Body of pancreas (tissue), 4 donors: ENCODE measurements at regions not wholly inside any gene's neighbourhood (a gene's known extent, or its start where the extent isn't known, plus 50 kb on each side); places are given as distances from the start of the nearest gene placed in this dataset.

Experiments
- ATAC-seq: fragments of 150-250 bp; one replicate; pipeline ENCODE4 v1.9.1; 2016
- DNase-seq, 4 donors: peaks; one replicate each; pipeline ENCODE4 v3.0.0-alpha.2; 2019
- H3K27ac ChIP-seq, 4 donors: fragments of 200-600 bp; sonication (generic); 1 replicate in 3 of 4; 2 replicates in 1 of 4; pipeline versions ENCODE4 v1.5.1 to v1.6.1; 2016 to 2019; ENCODE audit warnings: mild to moderate bottlenecking in 1 of 4, mixed read lengths in 1 of 4, moderate library complexity in 1 of 4
- H3K27me3 ChIP-seq, 2 donors: fragments of 200-600 bp; sonication (generic); one replicate each; pipeline ENCODE4 v1.6.0; 2016; ENCODE audit warnings: mild to moderate bottlenecking in 1 of 2
- H3K36me3 ChIP-seq, 2 donors: fragments of 200-600 bp; sonication (generic); replicated peaks in 1 of 2; 2 replicates each; pipeline ENCODE4 v1.5.1; 2016; ENCODE audit warnings: low read depth in 2 of 2; ENCODE audit not compliant: insufficient read depth in 1 of 2
- H3K4me1 ChIP-seq: fragments of 200-600 bp; sonication (generic); one replicate; pipeline ENCODE4 v1.6.0; 2016
- H3K4me3 ChIP-seq, 2 donors: fragments of 200-600 bp; sonication (generic); 1 replicate in 1 of 2; 2 replicates in 1 of 2; pipeline ENCODE4 v1.5.1; 2016 to 2019
- H3K9me3 ChIP-seq, 3 donors: fragments of 200-600 bp; sonication (generic); 1 replicate in 2 of 3; 2 replicates in 1 of 3; pipeline ENCODE4 v1.5.1; 2016
- CTCF ChIP-seq, 7 experiments: fragments of 450-650 bp in 4 of 7; fragments of 200-600 bp in 3 of 7; sonication (generic) in 3 of 7; IDR thresholded peaks; one replicate each; pipeline ENCODE4 v1.5.1; 2016 to 2019; ENCODE audit warnings: antibody characterized with exemption in 7 of 7
- POLR2A ChIP-seq, 3 donors: fragments of 450-650 bp; IDR thresholded peaks; one replicate each; pipeline ENCODE4 v1.6.1; 2016; ENCODE audit warnings: antibody characterized with exemption in 3 of 3, mild to moderate bottlenecking in 2 of 3
- WGBS, 2 donors: methylation state at CpG; one replicate each; pipeline ENCODE4 v1.1.5; 2017; 5-methylcytosine and 5-hydroxymethylcytosine counted together
- intact Hi-C: fragments of 100-400 bp; cut with DNase I; formaldehyde crosslinking; loops from one replicate; pipeline ENCODE4 v1.15.1; 2023

GRCh38 chr1:115191691-115192090, 102.4 kb upstream of the TSPAN2 start:
- Histone ChIP-seq H3K4me3 (no peak overlapping the region), H3K27me3 (no peaks in the 10 kb centered on the region), H3K27ac (no peak overlapping the region), H3K9me3 (no peaks in the 10 kb centered on the region), H3K36me3 (no peaks in the 10 kb centered on the region), H3K4me1 (no peaks in the 10 kb centered on the region)
- 98 to 100% methylated on average over 3 of the region's 3 CpGs for WGBS, 2 donors
- DNase-seq (no peak), ATAC-seq (no peak)
- intact Hi-C loops, result no loop called here
- TF ChIP-seq CTCF (IDR thresholded peaks at IDR 0.05), result no peak
- TF ChIP-seq POLR2A (IDR thresholded peaks at IDR 0.05), result no peak

GRCh38 chr1:115190540-115191170, 101.4 kb upstream of the TSPAN2 start:
- ATAC-seq, result no peak
- no peak overlapping the region for H3K4me3 ChIP-seq
- intact Hi-C loops, result no loop called here
- no peaks in the 10 kb centered on the region for H3K9me3 ChIP-seq
- no peak overlapping the region for H3K27ac ChIP-seq
- no peaks in the 10 kb centered on the region for H3K27me3 ChIP-seq
- H3K36me3 ChIP-seq, result no peaks in the 10 kb centered on the region
- no peak for DNase-seq
- TF ChIP-seq POLR2A (IDR thresholded peaks at IDR 0.05) (no peak), CTCF (IDR thresholded peaks at IDR 0.05) (no peak)
- H3K4me1 ChIP-seq, result no peaks in the 10 kb centered on the region
- WGBS, 2 donors, result 83 to 86% methylated on average over 3 of the region's 3 CpGs

GRCh38 chr1:115189814-115190539, 100.7 kb upstream of the TSPAN2 start:
- Histone ChIP-seq H3K27me3 (no peaks in the 10 kb centered on the region), H3K4me1 (no peaks in the 10 kb centered on the region), H3K36me3 (no peaks in the 10 kb centered on the region), H3K9me3 (no peaks in the 10 kb centered on the region), H3K27ac (no peak overlapping the region), H3K4me3 (no peak overlapping the region)
- 85 to 89% methylated on average over 5 of the region's 5 CpGs for WGBS, 2 donors
- intact Hi-C loops, result no loop called here
- TF ChIP-seq CTCF (IDR thresholded peaks at IDR 0.05) (no peak), POLR2A (IDR thresholded peaks at IDR 0.05) (no peak)
- no peak for DNase-seq
- ATAC-seq, result no peak

GRCh38 chr1:115188680-115189395, 99.5 kb upstream of the TSPAN2 start:
- intact Hi-C loops, result no loop called here
- ATAC-seq, result no peak
- Histone ChIP-seq H3K9me3 (no peaks in the 10 kb centered on the region), H3K27me3 (no peaks in the 10 kb centered on the region), H3K27ac (no peak overlapping the region), H3K36me3 (no peaks in the 10 kb centered on the region), H3K4me3 (no peak overlapping the region), H3K4me1 (no peaks in the 10 kb centered on the region)
- DNase-seq, result no peak
- no peak for TF ChIP-seq POLR2A (IDR thresholded peaks at IDR 0.05)
- no peak for TF ChIP-seq CTCF (IDR thresholded peaks at IDR 0.05)
- 77 to 88% methylated on average over 4 of the region's 4 CpGs for WGBS, 2 donors
